HG02943 (cell line): ENCODE measurements at regions not wholly inside any gene's neighbourhood (a gene's known extent, or its start where the extent isn't known, plus 50 kb on each side); places are given as distances from the start of the nearest gene placed in this dataset.

Experiments used
- ATAC-seq: cut with Tn5 transposase; IDR thresholded peaks from one replicate; pipeline ENCODE4 v1.9.1; 2021; ENCODE audit warnings: mild to moderate bottlenecking, low read depth, moderate library complexity; ENCODE audit not compliant: unreplicated experiment

- no peak for ATAC-seq
Measured at GRCh38 chr5:67366276-67366675, 169.7 kb upstream of the CD180 start.

- no peak for ATAC-seq
Measured at GRCh38 chr5:67364381-67364970, 167.9 kb upstream of the CD180 start.

GRCh38 chr5:67363963-67364362, 167.4 kb upstream of the CD180 start:
- no peak for ATAC-seq

GRCh38 chr5:67363180-67363709, 166.6 kb upstream of the CD180 start:
- no peak for ATAC-seq

- no peak for ATAC-seq
Measured at GRCh38 chr5:67361932-67362729, 165.5 kb upstream of the CD180 start.

- no peak for ATAC-seq
Measured at GRCh38 chr5:67360047-67360446, 163.4 kb upstream of the CD180 start.

GRCh38 chr5:67358186-67358585, 161.6 kb upstream of the CD180 start:
- no peak for ATAC-seq

- ATAC-seq = no peak
Measured at GRCh38 chr5:67355120-67355713, 158.6 kb upstream of the CD180 start.

GRCh38 chr5:67353500-67354450, 157.2 kb upstream of the CD180 start:
- no peak for ATAC-seq

GRCh38 chr5:67350618-67351201, 154.1 kb upstream of the CD180 start:
- ATAC-seq = no peak

- ATAC-seq = no peak
Measured at GRCh38 chr5:67350185-67350584, 153.6 kb upstream of the CD180 start.

- ATAC-seq = no peak
Measured at GRCh38 chr5:67347821-67348220, 151.2 kb upstream of the CD180 start.

GRCh38 chr5:67346611-67347010, 150.0 kb upstream of the CD180 start:
- no peak for ATAC-seq

- no peak for ATAC-seq
Measured at GRCh38 chr5:67344870-67345269, 148.3 kb upstream of the CD180 start.

GRCh38 chr5:67343835-67344234, 147.2 kb upstream of the CD180 start:
- no peak for ATAC-seq

- ATAC-seq = no peak
Measured at GRCh38 chr5:67341478-67341877, 144.9 kb upstream of the CD180 start.

GRCh38 chr5:67339219-67339767, 142.7 kb upstream of the CD180 start:
- no peak for ATAC-seq

GRCh38 chr5:67338421-67338820, 141.8 kb upstream of the CD180 start:
- ATAC-seq = no peak

GRCh38 chr5:67337751-67338150, 141.2 kb upstream of the CD180 start:
- no peak for ATAC-seq

- ATAC-seq = no peak
Measured at GRCh38 chr5:67335426-67335825, 138.8 kb upstream of the CD180 start.
